ENCODE measurements at regions not wholly inside any gene's neighbourhood (a gene's known extent, or its start where the extent isn't known, plus 50 kb on each side); places are given as distances from the start of the nearest gene placed in this dataset.

DNA sequence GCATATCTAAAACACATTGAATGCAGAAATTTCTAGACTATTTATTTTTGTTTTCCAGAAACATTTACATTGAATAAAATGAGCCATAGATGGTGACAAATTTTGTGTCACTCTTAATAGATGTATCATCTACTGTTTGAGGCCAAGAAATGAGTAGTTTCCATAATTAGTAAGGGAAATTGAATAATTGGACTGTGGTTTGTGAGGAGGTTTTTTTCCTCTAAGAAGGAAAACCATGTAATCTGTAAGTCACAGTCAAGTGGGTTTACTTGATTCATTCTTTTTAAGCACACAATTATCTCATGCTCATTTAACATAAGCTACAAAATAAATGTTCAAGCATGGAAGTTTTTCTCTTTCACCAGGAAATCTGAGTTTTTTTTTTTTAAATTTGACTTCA, 876.4 kb downstream of the NR2F1-AS1 start:
- Histone ChIP-seq H3K27ac (ENCODE audit: control insufficient read depth, insufficient read depth) (no peak overlapping the region), H3K9me3 (replicated peaks; ENCODE audit: control insufficient read depth, insufficient read depth, low read length) (no peaks in the 10 kb centered on the region), H3K4me1 (ENCODE audit: control insufficient read depth, insufficient read depth, low read length) (no peaks in the 10 kb centered on the region), H3K4me2 (ENCODE audit: control insufficient read depth, insufficient read depth) (no peak overlapping the region), H4K20me1 (ENCODE audit: control insufficient read depth, insufficient read depth) (no peaks in the 10 kb centered on the region), H3K4me3 (no peak overlapping the region), H3K27me3 (replicated peaks in 1 of 2; ENCODE audit: control insufficient read depth in 2 of 2, insufficient read depth in 2 of 2, low read length in 1 of 2) (no peaks in the 10 kb centered on the region), H3K36me3 (ENCODE audit: control insufficient read depth in 2 of 2, insufficient read depth in 2 of 2, low read length in 1 of 2) (no peaks in the 10 kb centered on the region), H3K79me2 (ENCODE audit: control insufficient read depth, insufficient read depth, low read length) (no peaks in the 10 kb centered on the region), H3K9ac (ENCODE audit: control insufficient read depth, insufficient read depth, low read length) (no peak overlapping the region), H2AFZ (ENCODE audit: control insufficient read depth, low read depth, low read length) (no peak overlapping the region)
- POLR2A ChIA-PET, result no interaction called here
- CTCF ChIA-PET, result no interaction called here
- ATAC-seq, result no peak
- SMC1A ChIA-PET (ENCODE audit: uncharacterized antibody, unreplicated experiment), result interaction anchor here (0.6 to 1.0 kb wide), 2 partner anchors 12 to 374 kb away, joined by 3 read pairs; no protein-coding TSS in a partner anchor
- intact Hi-C loops (cut with micrococcal nuclease; ENCODE audit: unreplicated experiment) (no loop called here), in situ Hi-C loops (cut with MboI) (no loop called here)
- no TSS peak for BruUV-seq (replicated peaks)
- RAD21 ChIA-PET (ENCODE audit: unreplicated experiment), result interaction anchor here (1.1 kb wide), 1 partner anchor 17 kb away, joined by 3 read pairs; no protein-coding TSS in a partner anchor
- FAIRE-seq, result no peak
- DNase-seq (ENCODE audit: low read depth, low spot score), result no peak
- TF ChIP-seq LARP7 (IDR thresholded peaks at IDR 0.05) (no peak), SMAD1 (IDR thresholded peaks at IDR 0.05; ENCODE audit: low read depth, partially characterized antibody) (no peak), CHD4 (IDR thresholded peaks at IDR 0.05) (no peak), RELA (IDR thresholded peaks at IDR 0.05; ENCODE audit: borderline replicate concordance, partially characterized antibody) (no peak), NR2C2 (IDR thresholded peaks at IDR 0.05; ENCODE audit: borderline replicate concordance, control insufficient read depth, insufficient read length, low read depth) (no peak), NR2F1 (conservative IDR thresholded peaks at IDR 0.05) (no peak), RB1 (IDR thresholded peaks at IDR 0.05; ENCODE audit: borderline replicate concordance) (no peak), HCFC1 (IDR thresholded peaks at IDR 0.05; ENCODE audit: low read length) (no peak), CBX5 (IDR thresholded peaks at IDR 0.05; ENCODE audit: low read depth) (no peak), NFIC (IDR thresholded peaks at IDR 0.05; ENCODE audit: low read depth, low read length) (no peak), YBX1 (IDR thresholded peaks at IDR 0.05) (no peak), SREBF1 (IDR thresholded peaks at IDR 0.05; ENCODE audit: low read length) (no peak), RBBP5 (conservative IDR thresholded peaks at IDR 0.05) (no peak)
- TF ChIP-seq, protein P1, sequence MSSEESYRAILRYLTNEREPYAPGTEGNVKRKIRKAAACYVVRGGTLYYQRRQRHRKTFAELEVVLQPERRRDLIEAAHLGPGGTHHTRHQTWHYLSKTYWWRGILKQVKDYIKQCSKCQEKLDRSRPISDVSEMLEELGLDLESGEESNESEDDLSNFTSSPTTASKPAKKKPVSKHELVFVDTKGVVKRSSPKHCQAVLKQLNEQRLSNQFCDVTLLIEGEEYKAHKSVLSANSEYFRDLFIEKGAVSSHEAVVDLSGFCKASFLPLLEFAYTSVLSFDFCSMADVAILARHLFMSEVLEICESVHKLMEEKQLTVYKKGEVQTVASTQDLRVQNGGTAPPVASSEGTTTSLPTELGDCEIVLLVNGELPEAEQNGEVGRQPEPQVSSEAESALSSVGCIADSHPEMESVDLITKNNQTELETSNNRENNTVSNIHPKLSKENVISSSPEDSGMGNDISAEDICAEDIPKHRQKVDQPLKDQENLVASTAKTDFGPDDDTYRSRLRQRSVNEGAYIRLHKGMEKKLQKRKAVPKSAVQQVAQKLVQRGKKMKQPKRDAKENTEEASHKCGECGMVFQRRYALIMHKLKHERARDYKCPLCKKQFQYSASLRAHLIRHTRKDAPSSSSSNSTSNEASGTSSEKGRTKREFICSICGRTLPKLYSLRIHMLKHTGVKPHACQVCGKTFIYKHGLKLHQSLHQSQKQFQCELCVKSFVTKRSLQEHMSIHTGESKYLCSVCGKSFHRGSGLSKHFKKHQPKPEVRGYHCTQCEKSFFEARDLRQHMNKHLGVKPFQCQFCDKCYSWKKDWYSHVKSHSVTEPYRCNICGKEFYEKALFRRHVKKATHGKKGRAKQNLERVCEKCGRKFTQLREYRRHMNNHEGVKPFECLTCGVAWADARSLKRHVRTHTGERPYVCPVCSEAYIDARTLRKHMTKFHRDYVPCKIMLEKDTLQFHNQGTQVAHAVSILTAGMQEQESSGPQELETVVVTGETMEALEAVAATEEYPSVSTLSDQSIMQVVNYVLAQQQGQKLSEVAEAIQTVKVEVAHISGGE (CRISPR knock-in tag; IDR thresholded peaks at IDR 0.05), result no peak
- TF ChIP-seq, protein P2, sequence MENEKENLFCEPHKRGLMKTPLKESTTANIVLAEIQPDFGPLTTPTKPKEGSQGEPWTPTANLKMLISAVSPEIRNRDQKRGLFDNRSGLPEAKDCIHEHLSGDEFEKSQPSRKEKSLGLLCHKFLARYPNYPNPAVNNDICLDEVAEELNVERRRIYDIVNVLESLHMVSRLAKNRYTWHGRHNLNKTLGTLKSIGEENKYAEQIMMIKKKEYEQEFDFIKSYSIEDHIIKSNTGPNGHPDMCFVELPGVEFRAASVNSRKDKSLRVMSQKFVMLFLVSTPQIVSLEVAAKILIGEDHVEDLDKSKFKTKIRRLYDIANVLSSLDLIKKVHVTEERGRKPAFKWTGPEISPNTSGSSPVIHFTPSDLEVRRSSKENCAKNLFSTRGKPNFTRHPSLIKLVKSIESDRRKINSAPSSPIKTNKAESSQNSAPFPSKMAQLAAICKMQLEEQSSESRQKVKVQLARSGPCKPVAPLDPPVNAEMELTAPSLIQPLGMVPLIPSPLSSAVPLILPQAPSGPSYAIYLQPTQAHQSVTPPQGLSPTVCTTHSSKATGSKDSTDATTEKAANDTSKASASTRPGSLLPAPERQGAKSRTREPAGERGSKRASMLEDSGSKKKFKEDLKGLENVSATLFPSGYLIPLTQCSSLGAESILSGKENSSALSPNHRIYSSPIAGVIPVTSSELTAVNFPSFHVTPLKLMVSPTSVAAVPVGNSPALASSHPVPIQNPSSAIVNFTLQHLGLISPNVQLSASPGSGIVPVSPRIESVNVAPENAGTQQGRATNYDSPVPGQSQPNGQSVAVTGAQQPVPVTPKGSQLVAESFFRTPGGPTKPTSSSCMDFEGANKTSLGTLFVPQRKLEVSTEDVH (IDR thresholded peaks at IDR 0.05; ENCODE audit: low read depth, partially characterized antibody), result no peak
- TF ChIP-seq, protein P3, sequence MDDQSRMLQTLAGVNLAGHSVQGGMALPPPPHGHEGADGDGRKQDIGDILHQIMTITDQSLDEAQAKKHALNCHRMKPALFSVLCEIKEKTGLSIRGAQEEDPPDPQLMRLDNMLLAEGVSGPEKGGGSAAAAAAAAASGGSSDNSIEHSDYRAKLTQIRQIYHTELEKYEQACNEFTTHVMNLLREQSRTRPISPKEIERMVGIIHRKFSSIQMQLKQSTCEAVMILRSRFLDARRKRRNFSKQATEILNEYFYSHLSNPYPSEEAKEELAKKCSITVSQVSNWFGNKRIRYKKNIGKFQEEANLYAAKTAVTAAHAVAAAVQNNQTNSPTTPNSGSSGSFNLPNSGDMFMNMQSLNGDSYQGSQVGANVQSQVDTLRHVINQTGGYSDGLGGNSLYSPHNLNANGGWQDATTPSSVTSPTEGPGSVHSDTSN (IDR thresholded peaks at IDR 0.05; ENCODE audit: insufficient replicate concordance, low read depth, low read length), result no peak
- TF ChIP-seq, protein P4, sequence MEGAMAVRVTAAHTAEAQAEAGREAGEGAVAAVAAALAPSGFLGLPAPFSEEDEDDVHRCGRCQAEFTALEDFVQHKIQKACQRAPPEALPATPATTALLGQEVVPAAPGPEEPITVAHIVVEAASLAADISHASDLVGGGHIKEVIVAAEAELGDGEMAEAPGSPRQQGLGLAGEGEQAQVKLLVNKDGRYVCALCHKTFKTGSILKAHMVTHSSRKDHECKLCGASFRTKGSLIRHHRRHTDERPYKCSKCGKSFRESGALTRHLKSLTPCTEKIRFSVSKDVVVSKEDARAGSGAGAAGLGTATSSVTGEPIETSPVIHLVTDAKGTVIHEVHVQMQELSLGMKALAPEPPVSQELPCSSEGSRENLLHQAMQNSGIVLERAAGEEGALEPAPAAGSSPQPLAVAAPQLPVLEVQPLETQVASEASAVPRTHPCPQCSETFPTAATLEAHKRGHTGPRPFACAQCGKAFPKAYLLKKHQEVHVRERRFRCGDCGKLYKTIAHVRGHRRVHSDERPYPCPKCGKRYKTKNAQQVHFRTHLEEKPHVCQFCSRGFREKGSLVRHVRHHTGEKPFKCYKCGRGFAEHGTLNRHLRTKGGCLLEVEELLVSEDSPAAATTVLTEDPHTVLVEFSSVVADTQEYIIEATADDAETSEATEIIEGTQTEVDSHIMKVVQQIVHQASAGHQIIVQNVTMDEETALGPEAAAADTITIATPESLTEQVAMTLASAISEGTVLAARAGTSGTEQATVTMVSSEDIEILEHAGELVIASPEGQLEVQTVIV (IDR thresholded peaks at IDR 0.05; ENCODE audit: borderline replicate concordance, partially characterized antibody), result no peak

All from GM12878 (cell line).